Glutamatergic neuron (in vitro differentiated cells): ENCODE measurements at regions not wholly inside any gene's neighbourhood (a gene's known extent, or its start where the extent isn't known, plus 50 kb on each side); places are given as distances from the start of the nearest gene placed in this dataset.
A peak's percentile ranks its signal among the peaks of the same experiment; 100 is the strongest.

Experiments
- DNase-seq: peaks from one replicate; pipeline ENCODE4 v3.0.0; 2022
- H3K27ac Mint-ChIP-seq: one replicate; pipeline ENCODE4 v1.8.0; 2020; ENCODE audit warnings: mild to moderate bottlenecking, mixed read lengths, inconsistent platforms; ENCODE audit not compliant: unreplicated experiment
- H3K27me3 Mint-ChIP-seq: one replicate; pipeline ENCODE4 v1.8.0; 2020; ENCODE audit warnings: mild to moderate bottlenecking, moderate library complexity, mixed read lengths, inconsistent platforms; ENCODE audit not compliant: unreplicated experiment
- H3K36me3 Mint-ChIP-seq: one replicate; pipeline ENCODE4 v1.8.0; 2020; ENCODE audit warnings: mild to moderate bottlenecking, mixed read lengths, inconsistent platforms; ENCODE audit not compliant: unreplicated experiment
- H3K4me1 Mint-ChIP-seq: one replicate; pipeline ENCODE4 v1.8.0; 2020; ENCODE audit warnings: mild to moderate bottlenecking, low read depth, mixed read lengths, inconsistent platforms; ENCODE audit not compliant: unreplicated experiment
- H3K4me3 Mint-ChIP-seq: one replicate; pipeline ENCODE4 v1.8.0; 2020; ENCODE audit warnings: mild to moderate bottlenecking, mixed read lengths, inconsistent platforms; ENCODE audit not compliant: unreplicated experiment
- H3K9me3 Mint-ChIP-seq: one replicate; pipeline ENCODE4 v1.8.0; 2020; ENCODE audit warnings: mild to moderate bottlenecking, moderate library complexity, mixed read lengths, inconsistent platforms; ENCODE audit not compliant: unreplicated experiment
- CTCF ChIP-seq: fragments of 200-600 bp; sonication (generic); IDR thresholded peaks from one replicate; pipeline ENCODE4 v1.5.0; 2021; ENCODE audit not compliant: partially characterized antibody, unreplicated experiment

- DNase-seq, result peak; percentile 18
- TF ChIP-seq CTCF, result no peak
- H3K9me3 Mint-ChIP-seq, result peaks cover 8% of the 10 kb centered on the region
- H3K4me1 Mint-ChIP-seq, result peaks cover 15% of the 10 kb centered on the region
- H3K36me3 Mint-ChIP-seq, result no peaks in the 10 kb centered on the region
- H3K27me3 Mint-ChIP-seq, result peaks cover 10% of the 10 kb centered on the region
- no peak overlapping the region for H3K4me3 Mint-ChIP-seq
- peak overlapping the region; percentile 93 for H3K27ac Mint-ChIP-seq
Measured at GRCh38 chr1:58266242-58266641, 280.3 kb downstream of the OMA1 start.

GRCh38 chr1:58264462-58264861, 282.1 kb downstream of the OMA1 start:
- H3K9me3 Mint-ChIP-seq, result peaks cover 8% of the 10 kb centered on the region
- DNase-seq, result no peak
- no peak overlapping the region for H3K4me3 Mint-ChIP-seq
- H3K36me3 Mint-ChIP-seq, result no peaks in the 10 kb centered on the region
- peaks cover 10% of the 10 kb centered on the region for H3K27me3 Mint-ChIP-seq
- no peak for TF ChIP-seq CTCF
- no peak overlapping the region for H3K27ac Mint-ChIP-seq
- peaks cover 15% of the 10 kb centered on the region for H3K4me1 Mint-ChIP-seq

- no peak overlapping the region for H3K27ac Mint-ChIP-seq
- peaks cover 14% of the 10 kb centered on the region for H3K4me1 Mint-ChIP-seq
- peaks cover 10% of the 10 kb centered on the region for H3K27me3 Mint-ChIP-seq
- peaks cover 8% of the 10 kb centered on the region for H3K9me3 Mint-ChIP-seq
- H3K36me3 Mint-ChIP-seq, result no peaks in the 10 kb centered on the region
- no peak for DNase-seq
- TF ChIP-seq CTCF, result no peak
- no peak overlapping the region for H3K4me3 Mint-ChIP-seq
Measured at GRCh38 chr1:58262702-58263101, 283.8 kb downstream of the OMA1 start.

GRCh38 chr1:58258082-58258481, 288.4 kb downstream of the OMA1 start:
- no peaks in the 10 kb centered on the region for H3K36me3 Mint-ChIP-seq
- no peak for TF ChIP-seq CTCF
- H3K9me3 Mint-ChIP-seq, result no peaks in the 10 kb centered on the region
- peaks cover 2% of the 10 kb centered on the region for H3K27me3 Mint-ChIP-seq
- no peak for DNase-seq
- H3K27ac Mint-ChIP-seq, result no peak overlapping the region
- H3K4me1 Mint-ChIP-seq, result no peaks in the 10 kb centered on the region
- H3K4me3 Mint-ChIP-seq, result no peak overlapping the region

GRCh38 chr1:58257003-58257402, 289.5 kb downstream of the OMA1 start:
- H3K36me3 Mint-ChIP-seq, result no peaks in the 10 kb centered on the region
- no peaks in the 10 kb centered on the region for H3K9me3 Mint-ChIP-seq
- no peaks in the 10 kb centered on the region for H3K4me1 Mint-ChIP-seq
- no peak for DNase-seq
- no peak overlapping the region for H3K27ac Mint-ChIP-seq
- H3K4me3 Mint-ChIP-seq, result no peak overlapping the region
- TF ChIP-seq CTCF, result no peak
- peaks cover 2% of the 10 kb centered on the region for H3K27me3 Mint-ChIP-seq
